Mesothelial cell of epicardium (in vitro differentiated cells): ENCODE measurements at regions not wholly inside any gene's neighbourhood (a gene's known extent, or its start where the extent isn't known, plus 50 kb on each side); places are given as distances from the start of the nearest gene placed in this dataset.

ENCODE experiments used
- DNase-seq, 2 experiments: peaks; one replicate each; pipeline ENCODE4 v3.0.0; 2021; ENCODE audit warnings: low spot score in 2 of 2; ENCODE audit not compliant: unreplicated experiment in 2 of 2
- H3K27ac Mint-ChIP-seq: 2 replicates; pipeline ENCODE4 v1.8.0; 2021; ENCODE audit warnings: mixed read lengths
- H3K27me3 Mint-ChIP-seq: 2 replicates; pipeline ENCODE4 v1.8.0; 2021; ENCODE audit warnings: low read depth, mixed read lengths
- H3K36me3 Mint-ChIP-seq: 2 replicates; pipeline ENCODE4 v1.8.0; 2021; ENCODE audit warnings: mixed read lengths
- H3K4me1 Mint-ChIP-seq: 2 replicates; pipeline ENCODE4 v1.8.0; 2021; ENCODE audit warnings: mixed read lengths
- H3K4me3 Mint-ChIP-seq: 2 replicates; pipeline ENCODE4 v1.8.0; 2021; ENCODE audit warnings: mild to moderate bottlenecking, moderate library complexity, mixed read lengths
- H3K9me3 Mint-ChIP-seq: 2 replicates; pipeline ENCODE4 v1.8.0; 2021; ENCODE audit warnings: mixed read lengths
- CTCF ChIP-seq: fragments of 200-600 bp; sonication (generic); IDR thresholded peaks from one replicate; pipeline ENCODE4 v1.5.0; 2021; ENCODE audit warnings: antibody characterized with exemption; ENCODE audit not compliant: unreplicated experiment

GRCh38 chr1:109816975-109817535, 53.3 kb upstream of the EPS8L3 start:
- Mint-ChIP-seq H3K36me3 (peaks cover 5% of the 10 kb centered on the region), H3K27ac (no peak overlapping the region), H3K9me3 (peaks cover 5% of the 10 kb centered on the region), H3K27me3 (no peaks in the 10 kb centered on the region), H3K4me1 (peaks cover 7% of the 10 kb centered on the region), H3K4me3 (no peak overlapping the region)
- TF ChIP-seq CTCF = no peak
- DNase-seq = no peak

GRCh38 chr1:109816175-109816811, 52.6 kb upstream of the EPS8L3 start:
- peaks cover 5% of the 10 kb centered on the region for H3K9me3 Mint-ChIP-seq
- peaks cover 7% of the 10 kb centered on the region for H3K4me1 Mint-ChIP-seq
- no peak overlapping the region for H3K4me3 Mint-ChIP-seq
- peaks cover 5% of the 10 kb centered on the region for H3K36me3 Mint-ChIP-seq
- DNase-seq = no peak
- H3K27me3 Mint-ChIP-seq = no peaks in the 10 kb centered on the region
- TF ChIP-seq CTCF = no peak
- no peak overlapping the region for H3K27ac Mint-ChIP-seq

GRCh38 chr1:109815809-109816174, 52.1 kb upstream of the EPS8L3 start:
- Mint-ChIP-seq H3K9me3 (peaks cover 5% of the 10 kb centered on the region), H3K27ac (no peak overlapping the region), H3K4me3 (no peak overlapping the region), H3K27me3 (no peaks in the 10 kb centered on the region), H3K36me3 (peaks cover 5% of the 10 kb centered on the region), H3K4me1 (peaks cover 7% of the 10 kb centered on the region)
- no peak for DNase-seq
- no peak for TF ChIP-seq CTCF

- peaks cover 5% of the 10 kb centered on the region for H3K9me3 Mint-ChIP-seq
- no peak overlapping the region for H3K4me3 Mint-ChIP-seq
- no peak overlapping the region for H3K27ac Mint-ChIP-seq
- peak in 1 of 2 experiments; percentile 3 for DNase-seq
- TF ChIP-seq CTCF = no peak
- H3K36me3 Mint-ChIP-seq = peaks cover 5% of the 10 kb centered on the region
- H3K4me1 Mint-ChIP-seq = peaks cover 7% of the 10 kb centered on the region
- no peaks in the 10 kb centered on the region for H3K27me3 Mint-ChIP-seq
These were observed 51.5 kb upstream of the EPS8L3 start for GRCh38 chr1:109814993-109815786.

- Mint-ChIP-seq H3K36me3 (peaks cover 5% of the 10 kb centered on the region), H3K27ac (no peak overlapping the region), H3K4me1 (peaks cover 7% of the 10 kb centered on the region), H3K9me3 (peaks cover 5% of the 10 kb centered on the region), H3K27me3 (no peaks in the 10 kb centered on the region), H3K4me3 (no peak overlapping the region)
- DNase-seq = peak in 1 of 2 experiments; percentile 17
- no peak for TF ChIP-seq CTCF
These were observed 50.5 kb upstream of the EPS8L3 start for GRCh38 chr1:109814223-109814622.
